ENCODE measurements at regions not wholly inside any gene's neighbourhood (a gene's known extent, or its start where the extent isn't known, plus 50 kb on each side); places are given as distances from the start of the nearest gene placed in this dataset.

- TF ChIP-seq, protein P1, sequence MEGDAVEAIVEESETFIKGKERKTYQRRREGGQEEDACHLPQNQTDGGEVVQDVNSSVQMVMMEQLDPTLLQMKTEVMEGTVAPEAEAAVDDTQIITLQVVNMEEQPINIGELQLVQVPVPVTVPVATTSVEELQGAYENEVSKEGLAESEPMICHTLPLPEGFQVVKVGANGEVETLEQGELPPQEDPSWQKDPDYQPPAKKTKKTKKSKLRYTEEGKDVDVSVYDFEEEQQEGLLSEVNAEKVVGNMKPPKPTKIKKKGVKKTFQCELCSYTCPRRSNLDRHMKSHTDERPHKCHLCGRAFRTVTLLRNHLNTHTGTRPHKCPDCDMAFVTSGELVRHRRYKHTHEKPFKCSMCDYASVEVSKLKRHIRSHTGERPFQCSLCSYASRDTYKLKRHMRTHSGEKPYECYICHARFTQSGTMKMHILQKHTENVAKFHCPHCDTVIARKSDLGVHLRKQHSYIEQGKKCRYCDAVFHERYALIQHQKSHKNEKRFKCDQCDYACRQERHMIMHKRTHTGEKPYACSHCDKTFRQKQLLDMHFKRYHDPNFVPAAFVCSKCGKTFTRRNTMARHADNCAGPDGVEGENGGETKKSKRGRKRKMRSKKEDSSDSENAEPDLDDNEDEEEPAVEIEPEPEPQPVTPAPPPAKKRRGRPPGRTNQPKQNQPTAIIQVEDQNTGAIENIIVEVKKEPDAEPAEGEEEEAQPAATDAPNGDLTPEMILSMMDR (IDR thresholded peaks at IDR 0.05) = no peak
- TF ChIP-seq POLR2A (IDR thresholded peaks at IDR 0.05) = no peak
Measured at GRCh38 chr2:128584296-128584890, 265.7 kb upstream of the HS6ST1 start.
